ENCODE measurements at regions not wholly inside any gene's neighbourhood (a gene's known extent, or its start where the extent isn't known, plus 50 kb on each side); places are given as distances from the start of the nearest gene placed in this dataset.
A peak's percentile ranks its signal among the peaks of the same experiment; 100 is the strongest.

GRCh38 chr6:43855247-43855646 is 85.2 kb downstream of the VEGFA start:
- DNase-seq (ENCODE audit: low read depth) = peak; percentile 63
- no peak overlapping the region for H3K4me3 ChIP-seq (ENCODE audit: low read depth, low read length)
- TF ChIP-seq MYC (IDR thresholded peaks at IDR 0.05; ENCODE audit: low read depth, low read length) (no peak), POLR2A (IDR thresholded peaks at IDR 0.05; ENCODE audit: extremely low read depth, insufficient read length) (no peak), MAX (IDR thresholded peaks at IDR 0.05; ENCODE audit: low read depth, low read length) (peak; percentile 59; the same call in 1 of the 2 replicates)

GRCh38 chr6:43853066-43853650 is 83.1 kb downstream of the VEGFA start:
- TF ChIP-seq MYC (IDR thresholded peaks at IDR 0.05; ENCODE audit: low read depth, low read length) (no peak), CTCF (IDR thresholded peaks at IDR 0.05; ENCODE audit: low read depth, low read length) (no peak), MAX (IDR thresholded peaks at IDR 0.05; ENCODE audit: low read depth, low read length) (no peak)
- no peak for DNase-seq (ENCODE audit: low read depth)
- H3K4me3 ChIP-seq (ENCODE audit: low read depth, low read length) = no peak overlapping the region

- no peak for DNase-seq (ENCODE audit: low read depth)
- TF ChIP-seq MAX (IDR thresholded peaks at IDR 0.05; ENCODE audit: low read depth, low read length) = no peak
- TF ChIP-seq MYC (IDR thresholded peaks at IDR 0.05; ENCODE audit: low read depth, low read length) = no peak
- TF ChIP-seq POLR2A (IDR thresholded peaks at IDR 0.05; ENCODE audit: extremely low read depth, insufficient read length) = no peak
- TF ChIP-seq CTCF (IDR thresholded peaks at IDR 0.05; ENCODE audit: low read depth, low read length) = no peak
- H3K4me3 ChIP-seq (ENCODE audit: low read depth, low read length) = no peak overlapping the region
These were observed 82.4 kb downstream of the VEGFA start for GRCh38 chr6:43852350-43852864.

GRCh38 chr6:43851204-43851865 is 81.3 kb downstream of the VEGFA start:
- no peak overlapping the region for H3K4me3 ChIP-seq (ENCODE audit: low read depth, low read length)
- TF ChIP-seq CTCF (IDR thresholded peaks at IDR 0.05; ENCODE audit: low read depth, low read length) = no peak
- TF ChIP-seq POLR2A (IDR thresholded peaks at IDR 0.05; ENCODE audit: extremely low read depth, insufficient read length) = no peak
- no peak for TF ChIP-seq MAX (IDR thresholded peaks at IDR 0.05; ENCODE audit: low read depth, low read length)
- no peak for TF ChIP-seq MYC (IDR thresholded peaks at IDR 0.05; ENCODE audit: low read depth, low read length)
- no peak for DNase-seq (ENCODE audit: low read depth)

- TF ChIP-seq MAX (IDR thresholded peaks at IDR 0.05; ENCODE audit: low read depth, low read length) (no peak), CTCF (IDR thresholded peaks at IDR 0.05; ENCODE audit: low read depth, low read length) (no peak), POLR2A (IDR thresholded peaks at IDR 0.05; ENCODE audit: extremely low read depth, insufficient read length) (no peak), MYC (IDR thresholded peaks at IDR 0.05; ENCODE audit: low read depth, low read length) (no peak)
- no peak overlapping the region for H3K4me3 ChIP-seq (ENCODE audit: low read depth, low read length)
- DNase-seq (ENCODE audit: low read depth) = no peak
These were observed 80.5 kb downstream of the VEGFA start for GRCh38 chr6:43850314-43851203.

All from NB4 (cell line).